GM18505 (cell line): ENCODE measurements at regions not wholly inside any gene's neighbourhood (a gene's known extent, or its start where the extent isn't known, plus 50 kb on each side); places are given as distances from the start of the nearest gene placed in this dataset.

Experiments
- ATAC-seq: cut with Tn5 transposase; IDR thresholded peaks from one replicate; pipeline ENCODE4 v1.9.1; 2021; ENCODE audit not compliant: unreplicated experiment
- POLR2A ChIP-seq: IDR thresholded peaks from 4 replicates; pipeline ENCODE4 v1.6.1; 2011; ENCODE audit warnings: borderline replicate concordance; ENCODE audit not compliant: insufficient read depth, insufficient read length; ENCODE audit errors: extremely low read depth

DNA sequence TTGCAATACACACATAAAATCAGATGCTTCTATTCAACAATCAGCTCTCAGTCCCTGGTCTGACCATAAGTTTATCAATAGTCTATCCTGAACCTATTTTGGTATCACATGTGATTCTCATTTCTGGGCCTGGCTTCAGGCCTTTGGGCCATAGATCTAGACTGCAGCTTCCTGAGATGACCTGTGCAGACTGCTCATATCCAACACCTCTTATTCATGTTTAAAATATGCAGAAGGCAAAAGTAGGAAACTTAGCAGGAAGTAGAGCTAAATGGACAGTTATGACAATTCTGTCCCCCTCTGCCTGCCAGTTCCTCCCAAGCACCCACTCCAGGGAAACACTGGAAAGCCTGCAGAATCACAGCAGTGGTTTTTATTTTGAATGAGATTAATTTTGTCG lies 53.3 kb downstream of the C7orf25 start:
- TF ChIP-seq POLR2A, result no peak
- ATAC-seq, result no peak

- no peak for ATAC-seq
- TF ChIP-seq POLR2A, result no peak
Observed at GRCh38 chr7:42856605-42856987, 55.3 kb downstream of the C7orf25 start.

DNA sequence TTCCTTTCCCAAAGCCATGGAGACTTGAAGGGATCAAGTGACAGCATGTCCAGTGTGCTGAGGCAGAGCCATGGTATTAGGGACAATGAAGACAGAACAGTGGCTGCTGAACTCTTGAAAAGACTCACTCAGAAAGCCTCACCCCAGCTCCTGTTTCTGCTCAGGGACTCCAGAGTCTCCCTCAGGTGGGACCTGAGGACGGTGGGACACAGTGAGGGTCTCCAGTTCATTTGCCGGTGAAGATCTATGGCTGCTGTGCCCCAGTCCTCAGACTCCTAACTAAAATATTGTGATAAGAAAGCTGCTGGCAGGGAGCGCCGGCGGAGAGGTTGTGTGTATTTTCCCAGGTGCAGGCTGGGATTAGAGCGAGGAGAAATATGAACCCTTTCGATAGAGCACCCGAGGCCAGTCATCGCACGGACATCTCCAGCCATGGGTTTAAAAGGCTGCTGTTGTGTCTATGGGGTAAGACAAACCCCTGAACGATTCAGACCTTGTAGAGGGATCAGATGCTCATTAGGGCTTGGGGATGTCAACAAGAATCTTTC lies 57.2 kb downstream of the C7orf25 start:
- TF ChIP-seq POLR2A, result no peak
- no peak for ATAC-seq

DNA sequence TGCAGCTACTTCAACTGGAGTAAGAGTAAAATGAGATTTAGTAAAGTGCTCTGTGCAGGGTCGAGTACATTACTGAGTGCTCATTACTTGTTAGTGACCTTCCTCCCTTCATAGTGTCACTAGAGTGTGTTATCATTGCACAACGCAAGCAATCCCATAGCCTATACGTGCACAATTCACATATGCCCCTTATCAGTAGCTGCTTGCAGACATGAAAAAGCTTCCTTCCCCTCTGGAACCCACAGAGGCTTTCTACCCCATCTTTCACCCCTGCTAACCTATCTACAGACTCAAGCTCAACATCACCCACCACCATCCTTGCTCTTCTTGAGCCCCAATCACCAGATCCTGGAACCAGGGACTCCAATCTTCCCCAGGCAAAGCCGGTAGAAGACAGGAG lies 59.3 kb downstream of the C7orf25 start:
- no peak for TF ChIP-seq POLR2A
- ATAC-seq, result no peak

GRCh38 chr7:42843205-42843800 lies 68.6 kb downstream of the C7orf25 start:
- ATAC-seq, result peak; percentile 71
- TF ChIP-seq POLR2A, result no peak

DNA sequence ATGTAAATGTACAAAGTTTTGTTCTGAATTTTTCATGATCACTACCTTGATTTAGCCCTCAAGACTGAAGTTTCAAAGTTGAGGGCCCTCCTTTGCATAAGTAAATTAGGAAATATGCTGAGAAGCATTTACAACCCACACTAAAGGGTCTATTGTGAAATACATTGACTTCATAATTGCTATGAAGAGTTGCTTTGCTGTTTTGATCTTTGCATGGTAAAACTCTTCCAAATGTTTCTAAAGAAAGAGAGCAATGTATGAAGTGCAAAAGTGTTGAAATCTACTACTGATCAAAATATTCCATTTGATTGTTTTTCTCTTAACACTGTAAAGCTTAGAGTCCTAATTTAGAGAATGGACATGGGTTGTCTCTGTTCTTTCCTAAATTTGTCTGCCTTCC lies 77.2 kb downstream of the C7orf25 start:
- ATAC-seq, result no peak
- TF ChIP-seq POLR2A, result no peak

GRCh38 chr7:42833411-42833810 lies 78.5 kb downstream of the C7orf25 start:
- TF ChIP-seq POLR2A, result no peak
- no peak for ATAC-seq

DNA sequence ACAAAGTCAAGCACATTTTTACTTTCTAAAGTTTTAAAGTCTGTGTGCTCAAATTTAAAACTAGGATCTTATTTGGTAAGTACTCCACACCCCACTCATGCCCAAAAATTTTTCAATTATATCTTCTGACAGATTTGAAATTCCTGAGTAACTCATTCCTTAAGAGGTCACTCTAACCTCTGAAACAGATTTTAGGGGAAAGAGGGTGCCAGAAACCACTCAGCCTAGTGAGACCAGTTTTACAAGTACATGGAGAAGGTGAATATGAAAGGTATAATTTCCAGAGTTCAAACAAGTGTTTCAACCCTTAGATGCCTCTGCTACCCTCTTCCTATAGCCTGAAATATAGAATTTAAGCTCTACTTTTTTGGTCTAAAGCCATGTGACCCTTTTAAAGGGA lies 79.2 kb downstream of the C7orf25 start:
- no peak for ATAC-seq
- TF ChIP-seq POLR2A, result no peak

GRCh38 chr7:42831718-42832522 lies 80.0 kb downstream of the C7orf25 start:
- TF ChIP-seq POLR2A, result no peak
- no peak for ATAC-seq

DNA sequence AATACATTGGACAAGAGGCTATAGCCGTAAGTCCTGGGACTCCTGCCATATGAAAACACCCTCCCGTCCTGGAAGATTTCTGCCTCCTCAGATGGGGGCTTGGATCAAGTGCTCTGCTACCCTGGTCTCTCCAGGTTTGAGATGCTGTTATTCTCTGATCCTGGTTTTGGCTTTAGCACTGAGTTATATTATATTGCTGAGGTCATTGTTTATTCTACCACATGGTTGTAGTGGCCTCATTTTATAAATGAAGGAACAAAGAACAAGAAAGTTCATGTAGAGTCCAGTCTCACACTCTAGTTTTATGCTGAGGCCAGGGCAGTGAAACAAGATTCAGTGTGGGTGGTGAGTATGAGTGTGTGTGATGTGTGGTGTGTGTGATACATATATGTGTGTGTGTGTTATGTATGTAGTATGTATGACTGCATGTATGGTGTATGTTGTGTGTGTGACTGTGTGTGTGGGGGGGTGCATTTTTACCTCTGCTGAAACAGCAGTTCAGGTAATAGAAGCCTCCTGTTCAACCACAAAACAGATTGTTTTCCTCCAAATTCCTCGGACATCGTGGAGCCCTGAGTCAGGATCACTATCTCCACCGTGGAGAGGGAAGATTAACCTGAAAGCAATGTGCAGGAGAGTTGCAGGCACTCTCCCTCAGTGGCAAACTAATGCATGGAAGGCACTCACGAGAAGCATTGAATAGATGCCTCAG lies 80.7 kb downstream of the C7orf25 start:
- ATAC-seq, result no peak
- TF ChIP-seq POLR2A, result no peak

DNA sequence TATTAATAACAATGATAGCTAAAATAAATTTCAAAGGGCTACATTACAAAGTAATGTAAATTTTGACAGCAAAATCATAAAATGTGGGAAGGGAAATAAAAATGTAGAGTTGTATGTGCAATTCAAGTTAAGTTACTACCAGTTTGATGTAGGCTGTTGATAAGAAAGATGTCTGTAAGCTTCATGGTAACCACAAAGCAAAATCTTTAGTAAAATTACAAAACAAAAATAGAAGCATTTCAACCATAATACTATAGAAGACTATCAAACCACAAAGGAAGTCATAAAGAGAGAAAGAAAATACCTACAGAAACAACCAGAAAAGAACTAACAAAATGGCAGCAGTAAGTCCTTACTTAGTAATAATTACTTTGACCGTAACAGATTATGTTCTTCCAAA lies 99.1 kb downstream of the C7orf25 start:
- ATAC-seq, result no peak
- TF ChIP-seq POLR2A, result no peak

DNA sequence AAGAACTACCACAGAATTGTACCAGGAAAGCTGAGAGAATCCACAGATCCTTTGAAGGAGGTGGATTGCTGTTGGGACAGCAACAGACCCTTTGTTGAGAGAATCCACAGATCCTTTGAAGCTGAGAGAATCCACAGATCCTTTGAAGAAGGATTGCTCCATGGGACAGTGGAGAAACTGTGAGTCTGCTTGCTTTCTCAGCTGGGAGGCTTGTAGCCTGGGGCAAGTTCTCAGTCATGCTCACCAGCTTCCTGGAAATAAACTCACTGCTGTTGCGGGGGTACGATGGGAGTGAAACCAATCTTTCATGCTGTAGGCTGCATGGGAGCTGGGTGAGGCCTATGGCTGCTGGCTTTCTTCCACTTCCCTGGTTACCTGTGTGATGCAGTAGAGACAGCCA lies 106.3 kb downstream of the C7orf25 start:
- ATAC-seq, result no peak
- no peak for TF ChIP-seq POLR2A

GRCh38 chr7:42794673-42795072 lies 117.2 kb downstream of the C7orf25 start:
- no peak for ATAC-seq
- no peak for TF ChIP-seq POLR2A

DNA sequence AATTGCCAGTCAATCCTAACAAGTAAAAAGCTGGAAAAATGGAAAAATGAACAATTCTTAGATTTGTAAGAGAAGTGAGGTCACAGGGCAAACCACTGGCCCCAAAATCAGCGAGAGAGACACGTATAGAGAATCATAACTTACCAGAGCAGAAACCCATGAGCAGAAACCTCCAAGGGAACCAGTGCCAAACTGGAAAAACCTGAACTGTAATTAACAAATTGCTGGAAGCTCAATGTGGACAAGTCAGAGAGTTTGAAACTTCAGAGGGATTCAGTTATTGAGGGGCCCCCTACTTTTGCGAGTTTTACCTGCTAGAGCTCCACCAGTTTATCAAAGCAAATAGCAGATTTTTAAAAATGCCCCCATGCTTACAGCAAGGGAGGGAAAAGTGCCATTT lies 119.0 kb downstream of the C7orf25 start:
- no peak for ATAC-seq
- no peak for TF ChIP-seq POLR2A

DNA sequence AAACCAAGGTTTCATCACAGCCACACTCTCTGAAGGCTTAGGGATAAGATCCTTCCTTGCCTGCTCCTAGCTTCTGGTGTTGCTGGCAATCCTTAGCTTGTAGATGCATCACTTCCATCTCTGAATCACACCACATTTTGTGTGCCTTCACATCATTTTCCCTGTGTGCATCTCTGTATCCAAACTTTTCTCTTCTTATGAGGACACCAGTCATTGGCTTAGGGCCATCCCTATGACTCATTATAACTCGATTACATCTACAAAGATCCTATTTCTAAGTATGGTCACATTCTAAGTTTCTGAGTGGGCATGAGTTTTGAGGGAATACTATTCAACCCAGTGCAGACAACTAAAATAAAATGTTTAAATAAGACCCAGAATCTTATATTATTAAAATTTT lies 121.7 kb downstream of the C7orf25 start:
- ATAC-seq, result no peak
- no peak for TF ChIP-seq POLR2A

GRCh38 chr7:42774436-42774835 lies 137.4 kb downstream of the C7orf25 start:
- ATAC-seq, result no peak
- no peak for TF ChIP-seq POLR2A
